Stimulated activated CD8-positive, alpha-beta memory T cell treated with anti-CD3 and anti-CD28 coated beads, Interleukin-2, amount 100 ng/mL, for 48 hours (primary cell): ENCODE measurements at regions not wholly inside any gene's neighbourhood (a gene's known extent, or its start where the extent isn't known, plus 50 kb on each side); places are given as distances from the start of the nearest gene placed in this dataset.
"Not testable (repeated sequence)": the region's sequence is repeated elsewhere in the genome, so short reads cannot be mapped to it uniquely, and the experiment has no call there.

Experiments used
- DNase-seq, 2 donors: peaks; one replicate each; pipeline ENCODE4 v3.0.0-alpha.2; 2020; ENCODE audit warnings: low read depth in 2 of 2

DNA sequence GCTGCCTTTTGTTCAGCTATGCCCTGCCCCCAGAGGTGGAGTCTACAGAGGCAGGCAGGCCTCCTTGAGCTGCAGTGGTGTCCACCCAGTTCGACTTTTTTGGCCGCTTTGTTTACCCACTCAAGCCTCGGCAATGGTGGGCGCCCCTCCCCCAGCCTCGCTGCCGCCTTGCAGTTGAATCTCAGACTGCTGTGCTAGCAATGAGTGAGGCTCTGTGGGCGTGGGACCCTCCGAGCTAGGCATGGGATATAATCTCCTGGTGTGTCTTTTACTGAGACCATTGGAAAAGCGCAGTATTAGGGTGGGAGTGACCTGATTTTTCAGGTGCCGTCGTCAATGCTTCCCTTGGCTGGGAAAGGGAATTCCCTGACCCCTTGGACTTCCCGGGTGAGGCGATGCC, 279.3 kb downstream of the PTH2R start:
- DNase-seq = not testable (repeated sequence)

DNA sequence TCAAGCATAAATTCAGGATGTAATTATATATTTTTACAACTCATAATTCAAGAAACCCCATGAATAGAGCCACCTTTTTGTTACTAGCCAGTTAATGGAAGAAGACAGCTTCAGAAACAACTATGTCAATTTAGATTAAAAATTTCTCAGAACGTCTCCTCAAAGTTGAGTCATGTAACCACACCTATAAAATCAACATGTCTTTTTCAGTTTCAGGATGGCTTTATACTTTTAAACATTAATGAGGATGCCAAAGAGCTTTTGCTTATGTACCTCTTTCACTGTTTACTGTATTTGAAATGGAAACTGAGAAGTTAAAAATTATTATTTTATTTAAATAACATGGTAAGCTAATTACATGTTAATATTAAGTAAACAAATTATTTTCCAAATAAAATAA, 280.1 kb downstream of the PTH2R start:
- no peak for DNase-seq

DNA sequence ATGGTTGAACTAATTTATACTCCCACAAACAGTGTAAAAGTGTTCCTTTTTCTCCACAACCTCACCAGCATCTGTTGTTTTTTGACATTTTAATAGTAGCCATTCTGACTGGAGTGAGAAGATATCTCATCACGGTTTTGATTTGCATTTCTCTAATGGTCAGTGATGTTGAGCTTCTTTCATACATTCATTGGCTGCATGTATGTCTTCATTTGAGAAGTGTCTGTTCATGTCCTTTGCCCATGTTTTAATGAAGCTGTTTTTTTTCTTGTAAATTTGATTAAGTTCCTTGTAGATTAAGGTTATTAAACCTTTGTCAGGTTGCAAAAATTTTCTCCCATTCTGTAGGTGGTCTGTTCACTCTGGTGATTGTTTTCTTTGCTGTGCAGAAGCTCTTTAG, 281.1 kb downstream of the PTH2R start:
- DNase-seq = not testable (repeated sequence)

DNA sequence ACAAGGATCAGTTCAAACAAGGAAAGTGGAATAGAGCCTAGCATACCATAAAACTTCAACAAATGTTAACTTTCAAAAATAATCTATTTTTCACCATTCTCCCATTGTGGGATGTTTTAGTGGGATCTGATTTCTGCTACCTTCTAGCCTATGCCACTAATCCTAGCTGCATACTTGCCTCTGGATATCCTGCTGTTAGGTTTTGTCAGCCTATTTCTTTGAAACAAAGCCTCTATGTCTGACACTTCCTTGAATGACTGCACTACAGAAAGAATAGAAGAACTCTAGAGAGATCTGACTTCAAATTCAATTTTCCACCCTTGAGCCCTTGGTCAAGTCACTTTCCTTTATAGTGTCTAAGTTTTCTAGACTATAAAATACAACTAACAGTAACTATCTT, 291.5 kb downstream of the PTH2R start:
- no peak for DNase-seq

DNA sequence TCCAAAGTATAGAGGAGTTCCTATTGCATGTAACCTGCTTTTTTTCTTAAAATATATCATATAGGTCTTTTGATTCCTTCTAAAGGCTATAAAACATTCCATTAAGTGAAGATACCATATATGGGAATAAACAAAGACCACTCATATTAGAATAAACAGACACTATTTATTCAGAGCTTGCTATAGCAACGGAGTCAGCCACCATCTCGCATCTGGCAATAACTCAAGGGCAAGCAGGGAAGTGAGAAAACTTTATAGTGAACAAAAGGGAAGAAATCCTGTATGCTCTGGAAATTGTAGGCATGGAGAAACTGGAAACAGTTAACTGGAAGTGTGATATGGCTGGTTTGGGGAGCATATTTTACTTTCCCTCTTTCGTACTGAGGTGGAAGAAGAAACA, 301.9 kb downstream of the PTH2R start:
- DNase-seq = no peak

DNA sequence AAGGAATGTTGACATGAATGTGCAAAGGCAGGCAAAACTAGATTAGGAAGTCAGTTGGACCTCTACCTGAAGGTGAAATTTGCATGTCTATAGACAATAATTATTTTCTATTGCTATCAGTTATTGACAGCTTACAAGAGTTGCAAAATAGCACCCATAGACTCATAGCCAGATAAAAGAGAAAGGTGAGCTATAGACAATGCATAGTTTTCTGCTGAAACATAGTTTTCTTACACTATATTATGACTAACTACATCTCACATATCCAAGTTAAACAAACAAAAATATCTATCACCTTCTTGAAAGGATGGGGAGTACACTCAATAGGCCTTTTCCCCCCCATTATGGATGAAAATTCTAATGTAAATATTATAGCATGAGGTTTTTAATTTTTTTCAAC, 305.0 kb downstream of the PTH2R start:
- DNase-seq = no peak

DNA sequence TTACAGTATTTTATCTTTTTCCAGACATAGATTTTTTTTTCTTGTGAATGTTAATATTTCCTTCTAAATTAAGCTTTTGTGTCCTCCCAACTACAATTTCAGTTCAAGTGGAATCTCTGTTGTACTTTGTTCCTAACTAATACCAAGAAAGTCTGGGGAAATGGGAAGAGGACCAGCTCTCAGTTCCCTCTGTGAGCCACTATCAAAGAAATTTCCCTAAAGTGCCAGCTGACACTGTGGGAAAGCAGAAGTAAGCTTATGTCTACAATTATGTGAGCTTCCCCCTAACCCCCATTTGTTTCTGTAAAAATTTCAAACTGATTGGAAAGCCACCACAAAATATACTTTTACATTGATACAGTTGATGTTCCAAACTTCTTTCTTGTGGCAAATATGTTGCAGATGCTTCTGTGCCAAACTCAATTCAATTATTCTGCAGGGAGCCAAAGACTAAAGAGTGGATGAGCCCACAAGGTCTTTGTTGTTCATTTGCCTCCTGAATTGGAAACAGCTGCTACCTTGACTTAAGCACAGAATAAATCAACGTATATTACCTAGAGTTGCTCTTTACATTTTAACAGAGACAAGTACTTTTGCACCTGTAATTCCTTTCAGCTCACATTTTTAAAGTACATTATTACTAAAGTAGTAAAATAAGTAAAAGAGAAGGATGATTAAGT, 306.6 kb downstream of the PTH2R start:
- no peak for DNase-seq

DNA sequence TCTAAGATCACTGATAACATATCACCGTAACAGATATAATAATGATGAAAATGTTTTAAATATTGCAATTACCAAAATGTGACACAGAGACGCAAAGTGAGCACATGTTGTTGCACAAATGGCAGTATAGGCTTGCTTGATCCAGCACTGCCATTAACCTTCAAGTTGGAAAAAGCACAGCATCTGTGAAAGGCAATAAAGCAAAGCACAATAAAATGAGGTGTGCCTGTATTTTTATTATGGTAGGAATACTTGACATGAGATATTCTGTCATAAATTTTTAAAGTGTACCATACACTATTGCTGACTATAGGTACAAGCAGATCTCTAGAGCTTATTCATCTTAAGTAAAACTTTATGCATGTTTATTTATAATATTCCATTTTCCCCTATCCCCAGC, 312.2 kb downstream of the PTH2R start:
- no peak for DNase-seq

DNA sequence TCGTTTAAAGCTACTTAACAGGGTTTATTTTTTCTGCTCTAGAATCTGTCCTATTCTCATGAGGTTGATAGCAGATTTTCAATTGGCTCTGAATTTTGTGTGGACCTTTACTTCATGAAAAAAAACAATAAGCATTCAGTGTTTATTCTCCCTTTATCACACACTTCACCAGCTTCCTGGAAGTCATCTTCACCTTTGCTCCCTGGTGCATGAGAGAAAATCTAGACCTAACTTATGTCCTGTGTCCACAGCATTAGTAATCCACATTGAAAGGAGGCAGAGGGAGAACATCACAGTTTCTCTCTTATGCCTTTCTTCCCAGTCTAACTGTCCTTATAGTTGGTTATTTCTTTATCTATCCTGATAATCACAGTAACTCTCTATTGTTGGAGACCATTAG, 316.1 kb downstream of the PTH2R start:
- no peak for DNase-seq

DNA sequence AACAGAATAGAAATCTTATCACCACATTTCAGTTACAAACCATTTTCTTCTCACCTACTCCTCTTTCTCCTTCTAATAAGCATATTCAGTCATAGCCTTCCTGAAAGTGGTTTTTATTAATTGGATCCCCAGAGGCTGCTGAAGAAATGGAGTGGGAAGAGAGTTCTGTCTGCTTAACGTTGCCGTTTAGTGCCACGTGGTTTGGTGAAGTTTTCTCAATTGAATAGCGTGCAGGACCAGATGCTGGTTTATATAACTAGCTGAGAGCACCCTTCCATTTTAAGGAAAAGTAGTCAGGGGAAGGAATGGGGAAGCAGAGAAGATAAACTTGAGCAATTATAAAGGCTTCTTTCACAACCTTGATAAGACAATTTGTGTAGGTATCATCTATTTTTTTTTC, 318.7 kb downstream of the PTH2R start:
- no peak for DNase-seq

DNA sequence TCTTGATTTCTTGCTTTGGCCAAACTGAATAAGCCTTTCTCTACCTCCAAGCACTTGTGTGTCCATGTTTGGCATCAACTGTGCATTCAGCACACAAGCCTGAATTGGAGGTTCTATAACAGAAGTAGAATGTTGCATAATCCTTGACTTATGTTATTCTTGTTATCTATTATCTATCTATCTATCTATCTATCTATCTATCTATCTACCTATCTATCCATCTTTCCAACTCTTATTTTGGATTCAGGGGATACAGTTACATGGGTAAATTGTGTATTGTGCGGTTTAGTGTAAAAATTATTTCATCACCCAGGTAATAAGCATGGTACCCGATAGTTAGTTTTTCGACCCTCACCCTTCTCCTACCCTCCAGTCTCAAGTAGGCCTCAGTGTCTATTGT, 319.6 kb downstream of the PTH2R start:
- DNase-seq = no peak

DNA sequence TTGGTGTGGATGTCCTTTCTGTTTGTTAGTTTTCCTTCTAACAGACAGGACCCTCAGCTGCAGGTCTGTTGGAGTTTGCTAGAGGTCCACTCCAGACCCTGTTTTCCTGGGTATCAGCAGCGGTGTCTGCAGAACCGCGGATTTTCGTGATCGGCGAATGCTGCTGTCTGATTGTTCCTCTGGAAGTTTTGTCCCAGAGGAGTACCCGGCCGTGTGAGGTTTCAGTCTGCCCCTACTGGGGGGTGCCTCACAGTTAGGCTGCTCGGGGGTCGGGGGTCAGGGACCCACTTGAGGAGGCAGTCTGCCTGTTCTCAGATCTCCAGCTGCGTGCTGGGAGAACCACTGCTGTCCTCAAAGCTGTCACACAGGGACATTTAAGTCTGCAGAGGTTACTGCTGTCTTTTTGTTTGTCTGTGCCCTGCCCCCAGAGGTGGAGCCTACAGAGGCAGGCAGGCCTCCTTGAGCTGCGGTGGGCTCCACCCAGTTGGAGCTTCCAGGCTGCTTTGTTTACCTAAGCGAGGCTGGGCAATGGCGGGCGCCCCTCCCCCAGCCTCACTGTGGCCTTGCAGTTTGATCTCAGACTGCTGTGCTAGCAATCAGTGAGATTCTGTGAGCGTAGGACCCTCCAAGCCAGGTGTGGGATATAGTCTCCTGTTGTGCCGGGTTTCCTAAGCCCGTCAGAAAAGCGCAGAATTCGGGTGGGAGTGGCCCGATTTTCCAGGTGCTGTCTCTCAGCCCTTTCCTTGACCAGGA, 345.2 kb downstream of the PTH2R start:
- not testable (repeated sequence) for DNase-seq

DNA sequence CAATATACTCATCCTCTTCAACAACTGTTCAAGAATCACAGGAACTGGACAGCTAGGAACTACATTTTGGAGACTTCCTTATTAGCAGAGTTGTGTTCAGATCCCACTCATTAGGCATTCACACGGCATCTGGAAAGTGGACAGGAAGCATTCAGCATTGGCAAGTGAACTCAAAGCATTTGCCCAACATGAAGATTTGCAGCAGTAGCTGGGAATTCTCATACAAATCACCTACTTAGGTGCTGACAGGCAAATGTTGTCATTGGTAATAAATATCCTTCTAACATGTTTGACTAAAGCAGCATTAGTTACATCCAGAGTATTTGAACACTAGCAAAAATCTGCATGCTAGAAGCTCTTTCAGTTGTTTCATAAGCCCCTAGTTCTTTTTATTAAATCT, 350.8 kb downstream of the PTH2R start:
- no peak for DNase-seq

DNA sequence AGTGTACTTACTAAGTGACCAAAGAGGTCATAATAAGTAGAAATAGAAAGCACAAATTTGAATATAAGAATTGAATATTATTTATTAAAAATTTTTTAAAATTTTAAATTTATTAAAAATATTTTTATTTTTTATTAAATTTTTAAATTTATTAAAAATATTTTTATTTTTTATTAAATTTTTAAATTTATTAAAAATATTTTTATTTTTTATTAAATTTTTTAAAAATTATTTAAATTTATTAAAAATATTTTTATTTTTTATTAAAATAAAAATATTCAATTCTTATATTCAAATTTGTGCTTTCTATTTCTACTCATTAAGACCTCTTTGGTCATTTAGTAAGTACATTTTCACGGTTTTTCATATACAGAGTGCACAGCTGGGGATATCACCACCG, 366.5 kb downstream of the PTH2R start:
- not testable (repeated sequence) for DNase-seq

DNA sequence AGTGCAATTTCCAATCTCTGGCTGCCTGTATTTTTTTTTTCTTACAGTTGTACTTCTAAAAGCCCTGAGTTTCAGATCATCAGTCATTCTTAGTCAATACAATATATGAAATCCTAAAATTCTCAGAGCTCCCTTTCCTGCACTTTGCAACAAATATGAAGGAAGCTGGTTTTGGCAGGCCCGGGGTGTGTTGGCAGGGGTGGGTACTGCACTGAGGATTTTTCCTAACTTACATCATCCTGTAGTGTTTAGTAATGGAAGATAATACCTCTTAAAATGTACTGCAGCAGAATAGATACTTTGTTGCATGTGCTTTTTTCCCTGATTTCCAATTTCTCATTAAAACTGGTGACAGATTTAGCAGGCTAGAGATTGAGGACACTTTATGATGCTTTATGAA, 374.6 kb downstream of the PTH2R start:
- DNase-seq = no peak

DNA sequence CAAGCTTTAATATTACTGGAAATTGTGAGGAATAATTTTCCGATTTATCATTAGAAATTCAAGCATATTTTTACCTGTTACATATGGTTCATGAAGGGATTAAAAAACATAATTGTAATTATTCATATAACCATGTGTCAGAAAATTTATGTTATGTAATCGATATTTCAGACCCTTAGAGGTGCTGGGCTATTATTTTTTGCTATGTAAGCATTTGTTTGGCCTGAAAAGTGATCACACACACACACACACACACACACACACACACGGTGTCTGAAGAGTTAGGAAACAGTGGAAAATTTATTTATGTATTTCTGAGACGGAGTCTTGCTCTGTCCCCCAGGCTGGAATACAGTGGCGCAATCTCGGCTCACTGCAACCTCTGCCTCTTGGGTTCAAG, 375.5 kb downstream of the PTH2R start:
- DNase-seq = no peak

DNA sequence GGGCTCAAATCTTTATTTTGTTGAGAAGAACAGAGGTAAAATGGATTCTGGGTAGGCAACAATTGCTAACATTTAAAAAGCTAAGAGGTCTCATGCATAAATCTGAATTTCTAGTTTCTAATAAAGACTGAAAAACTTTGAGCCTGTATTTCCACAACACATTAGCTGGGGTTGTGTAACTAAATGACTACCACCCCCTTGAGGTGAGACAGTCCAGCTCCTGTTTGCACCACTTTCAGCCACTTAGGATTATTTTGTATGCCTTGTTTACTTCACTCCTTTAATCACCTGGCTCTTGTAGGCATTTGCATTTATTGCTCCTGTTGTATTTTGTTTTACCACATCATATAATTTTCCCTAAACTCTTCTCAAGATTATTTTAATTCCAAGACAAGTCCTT, 376.6 kb downstream of the PTH2R start:
- no peak for DNase-seq

DNA sequence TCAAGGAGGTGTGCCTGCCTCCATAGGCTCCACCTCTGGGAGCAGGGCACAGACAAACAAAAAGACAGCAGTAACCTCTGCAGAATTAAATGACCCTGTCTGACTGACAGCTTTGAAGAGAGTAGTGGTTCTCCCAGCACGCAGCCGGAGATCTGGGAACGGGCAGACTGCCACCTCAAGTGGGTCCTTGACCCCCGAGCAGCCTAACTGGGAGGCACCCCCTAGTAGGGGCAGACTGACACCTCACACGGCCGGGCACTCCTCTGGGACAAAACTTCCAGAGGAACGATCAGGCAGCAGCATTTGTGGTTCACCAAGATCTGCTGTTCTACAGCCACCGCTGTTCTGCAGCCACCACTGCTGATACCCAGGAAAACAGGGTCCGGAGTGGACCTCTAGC, 378.2 kb downstream of the PTH2R start:
- not testable (repeated sequence) for DNase-seq

DNA sequence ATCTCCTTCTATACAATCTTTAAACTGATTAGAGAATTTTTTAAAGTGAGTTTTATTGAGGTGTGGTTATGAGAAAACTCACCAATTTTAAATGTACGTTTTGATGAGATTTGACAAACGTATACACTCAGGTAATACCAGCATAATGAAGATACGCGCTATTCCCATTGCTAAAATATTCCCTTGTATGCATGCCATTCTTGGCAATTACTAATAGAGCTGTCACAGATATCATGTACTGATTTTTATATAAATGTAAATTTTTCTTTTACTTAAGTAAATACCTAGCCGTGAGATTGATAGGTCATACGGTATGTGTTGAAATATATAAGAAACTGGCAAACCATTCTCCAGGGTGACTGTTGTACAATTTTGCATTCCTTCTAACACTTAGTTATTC, 384.7 kb downstream of the PTH2R start:
- no peak for DNase-seq

DNA sequence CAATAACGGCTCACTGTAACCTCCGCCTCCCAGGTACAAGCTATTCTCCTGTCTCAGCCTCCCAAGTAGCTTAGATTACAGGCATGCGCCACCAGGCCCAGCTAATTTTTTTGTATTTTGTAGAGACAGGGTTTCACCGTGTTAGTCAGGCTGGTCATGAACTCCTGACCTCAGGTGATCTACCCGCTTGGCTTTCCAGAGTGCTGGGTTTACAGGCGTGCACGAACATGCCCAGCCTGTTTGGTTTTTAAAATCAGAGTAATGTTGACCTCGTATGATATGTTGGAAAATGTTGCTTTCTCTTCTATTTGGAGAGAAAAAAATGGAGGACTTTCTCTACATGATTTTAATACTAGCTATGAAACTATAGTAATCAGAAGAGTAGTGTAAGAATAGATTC, 386.2 kb downstream of the PTH2R start:
- DNase-seq = no peak

DNA sequence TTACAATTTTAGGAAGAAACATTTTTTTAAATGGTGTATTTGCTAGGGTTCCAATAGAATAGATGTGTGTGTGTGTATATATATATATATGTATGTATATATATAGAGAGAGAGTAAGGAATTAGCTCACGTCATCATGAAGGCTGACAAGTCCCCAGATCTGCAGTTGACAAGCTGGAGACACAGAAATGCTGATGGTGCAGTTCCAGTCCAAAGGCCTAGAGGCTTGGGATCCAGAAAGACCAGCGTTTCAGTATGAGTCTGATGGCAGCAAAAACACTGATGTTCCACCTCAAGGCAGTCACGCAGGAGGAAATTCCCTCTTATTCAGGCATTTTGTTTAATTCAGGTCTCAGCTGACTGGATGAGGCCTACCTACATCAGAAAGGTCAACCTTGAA, 386.8 kb downstream of the PTH2R start:
- no peak for DNase-seq

DNA sequence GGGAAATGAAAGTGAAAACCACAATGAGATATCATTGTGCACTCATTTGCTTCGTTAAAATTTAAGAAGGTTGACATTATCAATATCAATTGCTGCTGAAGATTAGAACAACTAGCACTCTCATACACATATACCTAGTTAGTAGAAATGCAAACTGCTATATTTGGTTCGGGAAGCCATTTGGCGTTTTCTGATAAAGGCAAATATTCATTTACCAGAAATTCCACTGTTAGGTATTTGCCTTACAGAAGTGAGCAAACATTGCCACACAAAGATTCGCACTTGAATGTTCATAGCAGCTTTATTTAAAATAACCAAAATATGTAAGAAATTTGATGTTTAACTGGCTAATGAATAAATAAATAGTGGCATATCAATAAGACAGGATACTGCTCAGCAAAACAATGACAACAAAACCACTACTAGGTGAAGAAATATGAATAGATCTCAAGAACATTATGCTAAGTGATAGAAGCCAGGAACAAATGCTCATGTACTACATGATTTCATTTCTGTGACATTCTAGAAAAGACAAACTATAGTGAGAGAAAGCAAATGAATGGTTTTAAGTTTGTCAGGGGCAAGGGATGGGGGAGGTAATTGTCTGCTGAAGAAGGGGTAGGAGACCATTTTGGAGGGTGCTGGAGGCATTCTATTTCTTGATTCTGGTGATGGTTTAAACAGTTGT, 387.8 kb downstream of the PTH2R start:
- no peak for DNase-seq

DNA sequence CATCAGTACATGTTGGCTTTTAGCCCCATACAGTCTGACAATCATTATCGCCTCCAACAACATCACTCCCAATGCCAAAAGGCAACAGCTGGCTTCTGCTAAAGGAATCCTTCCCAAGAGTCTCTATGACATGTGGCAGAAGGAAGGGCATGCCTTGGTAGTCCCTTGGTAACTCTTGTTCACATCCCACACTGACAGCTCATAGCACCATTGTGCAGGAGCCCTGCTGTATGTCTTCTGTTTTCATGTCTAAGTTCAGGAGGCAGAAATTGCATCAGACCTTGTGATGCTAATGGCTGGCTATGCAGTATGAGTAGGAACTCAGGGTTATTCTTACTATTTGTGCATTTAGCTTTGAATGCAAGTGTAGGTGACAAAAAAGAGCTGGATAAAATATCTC, 392.1 kb downstream of the PTH2R start:
- no peak for DNase-seq
